GM18505 (cell line): ENCODE measurements at regions not wholly inside any gene's neighbourhood (a gene's known extent, or its start where the extent isn't known, plus 50 kb on each side); places are given as distances from the start of the nearest gene placed in this dataset.

Experiments used
- ATAC-seq: cut with Tn5 transposase; IDR thresholded peaks from one replicate; pipeline ENCODE4 v1.9.1; 2021; ENCODE audit not compliant: unreplicated experiment
- POLR2A ChIP-seq: IDR thresholded peaks from 4 replicates; pipeline ENCODE4 v1.6.1; 2011; ENCODE audit warnings: borderline replicate concordance; ENCODE audit not compliant: insufficient read depth, insufficient read length; ENCODE audit errors: extremely low read depth

- ATAC-seq = no peak
- TF ChIP-seq POLR2A = no peak
Measured at GRCh38 chr9:95634114-95634513, 117.3 kb upstream of the PTCH1 start.

- TF ChIP-seq POLR2A = no peak
- ATAC-seq = no peak
Measured at GRCh38 chr9:95629585-95629984, 112.8 kb upstream of the PTCH1 start.

GRCh38 chr9:95627802-95628201 is 111.0 kb upstream of the PTCH1 start:
- ATAC-seq = no peak
- TF ChIP-seq POLR2A = no peak

- no peak for TF ChIP-seq POLR2A
- no peak for ATAC-seq
Measured at GRCh38 chr9:95626885-95627558, 110.3 kb upstream of the PTCH1 start.

GRCh38 chr9:95626341-95626740 is 109.6 kb upstream of the PTCH1 start:
- no peak for TF ChIP-seq POLR2A
- ATAC-seq = no peak

- ATAC-seq = no peak
- no peak for TF ChIP-seq POLR2A
Measured at GRCh38 chr9:95623640-95624039, 106.9 kb upstream of the PTCH1 start.

- no peak for ATAC-seq
- no peak for TF ChIP-seq POLR2A
Measured at GRCh38 chr9:95620722-95621121, 104.0 kb upstream of the PTCH1 start.

GRCh38 chr9:95620314-95620713 is 103.5 kb upstream of the PTCH1 start:
- ATAC-seq = no peak
- TF ChIP-seq POLR2A = no peak

- no peak for TF ChIP-seq POLR2A
- ATAC-seq = no peak
Measured at GRCh38 chr9:95615246-95615645, 98.5 kb upstream of the PTCH1 start.

GRCh38 chr9:95613670-95614069 is 96.9 kb upstream of the PTCH1 start:
- no peak for ATAC-seq
- no peak for TF ChIP-seq POLR2A

- ATAC-seq = no peak
- no peak for TF ChIP-seq POLR2A
Measured at GRCh38 chr9:95611354-95611753, 94.6 kb upstream of the PTCH1 start.

- ATAC-seq = no peak
- TF ChIP-seq POLR2A = no peak
Measured at GRCh38 chr9:95610006-95610785, 93.4 kb upstream of the PTCH1 start.

GRCh38 chr9:95609426-95609825 is 92.7 kb upstream of the PTCH1 start:
- TF ChIP-seq POLR2A = no peak
- no peak for ATAC-seq

GRCh38 chr9:95608341-95608740 is 91.6 kb upstream of the PTCH1 start:
- ATAC-seq = no peak
- no peak for TF ChIP-seq POLR2A

- ATAC-seq = no peak
- TF ChIP-seq POLR2A = no peak
Measured at GRCh38 chr9:95607507-95607906, 90.7 kb upstream of the PTCH1 start.
